ENCODE measurements at regions not wholly inside any gene's neighbourhood (a gene's known extent, or its start where the extent isn't known, plus 50 kb on each side); places are given as distances from the start of the nearest gene placed in this dataset.

DNA sequence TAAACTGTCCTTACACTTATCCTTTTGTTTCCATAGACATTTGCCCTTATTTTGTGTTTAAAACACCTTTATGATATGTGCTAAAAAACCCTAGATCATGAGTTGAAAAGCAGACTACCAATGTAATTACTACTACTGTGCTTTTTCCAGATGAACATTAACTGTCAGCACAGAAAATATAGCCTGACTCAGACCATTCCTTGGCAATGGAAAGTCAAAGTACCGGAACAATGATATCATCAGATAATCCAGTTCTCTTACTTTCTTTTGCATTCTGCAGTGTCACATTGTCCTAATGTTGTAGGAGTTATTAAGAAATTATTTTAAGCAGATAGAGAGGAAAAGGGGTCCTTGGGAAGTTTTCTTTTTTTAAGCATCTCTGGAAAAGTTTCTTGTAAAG is 1189.0 kb upstream of the FLRT2 start:
- TF ChIP-seq POLR2A (IDR thresholded peaks at IDR 0.05; ENCODE audit: low read length) (no peak), GATA1 (IDR thresholded peaks at IDR 0.05; ENCODE audit: low read depth, low read length) (no peak)

Data from erythroblast (primary cell).